Right cardiac atrium (tissue), 5 donors: ENCODE measurements at regions not wholly inside any gene's neighbourhood (a gene's known extent, or its start where the extent isn't known, plus 50 kb on each side); places are given as distances from the start of the nearest gene placed in this dataset.

ENCODE experiments used
- ATAC-seq, 2 donors: fragments of 200-7000 bp; cut with Tn5 transposase; one replicate each; pipeline versions ENCODE4 v1.8.0 to v1.9.1; 2020; ENCODE audit warnings: moderate library complexity in 2 of 2, mild to moderate bottlenecking in 1 of 2
- DNase-seq, 3 donors: peaks; one replicate each; pipeline ENCODE4 v3.0.0-alpha.2; 2020
- H3K27ac ChIP-seq: one replicate; pipeline ENCODE4 v1.5.1; 2013; ENCODE audit warnings: mild to moderate bottlenecking, low read length, control low read depth, moderate library complexity
- H3K27me3 ChIP-seq: one replicate; pipeline ENCODE4 v1.6.1; 2013; ENCODE audit not compliant: control insufficient read depth, insufficient read depth
- H3K4me1 ChIP-seq: one replicate; pipeline ENCODE4 v1.6.1; 2013; ENCODE audit warnings: low read length; ENCODE audit not compliant: control insufficient read depth, insufficient read depth
- H3K4me3 ChIP-seq: one replicate; pipeline ENCODE4 v1.5.1; 2013; ENCODE audit warnings: low read length, control low read depth
- H3K9me3 ChIP-seq: one replicate; pipeline ENCODE4 v1.6.1; 2013; ENCODE audit warnings: low read length; ENCODE audit not compliant: control insufficient read depth
- WGBS: extraction: QIAGEN DNeasy Blood & Tissue Kit; methylation state at CpG from one replicate; pipeline ENCODE4 v1.1.7; 2013; 5-methylcytosine and 5-hydroxymethylcytosine counted together
- intact Hi-C, 4 donors: fragments of 100-400 bp; cut with DNase I; formaldehyde crosslinking; loops; one replicate each; pipeline versions ENCODE4 v1.11.0 to v1.14.0; 2022 to 2023
- donor health status: healthy with polysubstance abuse.
- donor health status: DM: no; HTN: yes; CAD: no.
- donor health status: DM: no; HTN: no; CAD: no.
- donor health status: DM: no; HTN: yes; CAD: no; lungs with severe emphysema.
- donor health status: DM: yes; HTN: yes; CAD: no.

DNA sequence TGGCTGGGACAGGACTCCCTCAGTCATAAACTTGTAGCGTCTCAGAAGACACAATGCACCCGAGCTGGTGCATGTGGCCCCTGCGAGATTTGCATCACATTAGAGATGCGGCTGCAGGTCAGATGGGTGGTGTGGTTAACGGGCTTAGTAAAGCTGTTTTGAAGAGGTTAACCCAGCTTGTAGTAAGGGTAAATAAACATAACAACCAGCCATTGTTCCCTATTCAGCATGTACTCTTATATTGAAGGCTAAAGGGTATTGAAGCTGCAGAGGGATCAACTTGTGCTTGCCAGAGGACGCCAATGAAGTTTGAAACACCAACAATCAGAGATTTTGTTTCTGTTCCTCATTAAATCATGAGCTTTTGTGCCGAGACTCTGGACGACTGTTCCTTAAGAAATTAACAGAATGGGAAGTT, 79.4 kb downstream of the ZIC5 start:
- intact Hi-C loops = no loop called here
- WGBS = 66% methylated on average over 8 of the region's 8 CpGs
- Histone ChIP-seq H3K27ac (no peak overlapping the region), H3K9me3 (no peaks in the 10 kb centered on the region), H3K27me3 (no peaks in the 10 kb centered on the region), H3K4me3 (no peak overlapping the region), H3K4me1 (peaks cover 2% of the 10 kb centered on the region)
- ATAC-seq = no peak
- DNase-seq = no peak

DNA sequence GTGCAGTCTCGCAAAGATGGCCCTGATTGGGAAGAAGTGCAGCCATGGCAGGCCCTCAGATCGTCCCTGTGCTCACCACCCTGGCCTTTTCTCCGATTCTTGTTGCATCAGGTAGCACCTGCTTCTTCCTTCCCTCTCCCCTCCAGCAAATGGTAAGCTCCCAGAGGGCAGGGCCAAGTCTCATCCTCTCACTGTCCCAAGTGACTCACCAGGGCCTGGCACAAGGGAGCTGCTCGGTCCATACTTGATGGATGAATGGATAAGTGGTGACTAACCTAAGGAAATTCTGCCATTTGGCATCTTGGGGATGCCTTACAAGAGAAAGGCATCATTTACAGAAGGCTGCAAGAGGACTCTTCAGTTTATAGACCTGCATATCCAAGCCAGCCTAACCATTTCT, 84.9 kb downstream of the ZIC5 start:
- H3K27me3 ChIP-seq = no peaks in the 10 kb centered on the region
- H3K27ac ChIP-seq = no peak overlapping the region
- 92% methylated on average over 4 of the region's 4 CpGs for WGBS
- H3K4me1 ChIP-seq = no peaks in the 10 kb centered on the region
- intact Hi-C loops = no loop called here
- DNase-seq (no peak), ATAC-seq (no peak)
- no peaks in the 10 kb centered on the region for H3K9me3 ChIP-seq
- no peak overlapping the region for H3K4me3 ChIP-seq

DNA sequence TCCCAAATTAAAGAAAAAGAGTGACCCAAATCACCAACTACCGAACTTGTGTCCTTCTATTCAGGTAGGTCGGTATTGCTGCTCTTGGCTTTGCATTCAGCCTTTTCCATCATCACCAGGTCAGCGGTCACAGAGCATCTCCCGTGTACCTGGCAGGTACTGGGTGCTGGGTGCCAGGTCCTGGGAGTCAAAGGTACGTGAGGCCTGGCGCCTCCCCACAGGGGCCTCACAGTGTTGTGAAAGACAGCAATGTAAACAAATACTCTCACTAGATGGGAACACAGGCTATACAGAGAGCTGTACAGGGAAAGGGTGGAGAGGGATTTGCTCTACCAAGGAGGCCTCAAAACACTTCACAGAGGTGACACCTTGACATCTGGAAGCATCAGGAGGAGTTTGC, 86.7 kb downstream of the ZIC5 start:
- H3K27me3 ChIP-seq = no peaks in the 10 kb centered on the region

DNA sequence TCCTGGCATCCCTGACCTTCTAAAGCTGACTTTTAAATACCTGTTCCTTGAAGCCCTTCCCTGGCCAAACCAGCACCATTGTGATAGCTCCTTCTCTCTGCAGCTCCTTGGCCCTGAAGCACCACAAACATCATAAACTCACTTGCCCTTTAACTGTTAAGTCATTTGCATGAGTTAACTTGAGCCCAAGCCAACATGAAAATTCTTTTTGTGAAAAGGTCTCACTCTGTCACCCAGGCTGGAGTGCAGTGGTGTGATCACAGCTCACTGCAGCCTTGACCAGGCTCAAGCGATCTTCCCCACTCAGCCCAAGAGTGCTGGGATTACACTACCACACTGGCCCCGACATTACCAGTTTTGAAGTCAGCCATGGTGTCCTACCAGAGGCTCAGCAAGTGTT, 87.8 kb downstream of the ZIC5 start:
- no peak for ATAC-seq
- DNase-seq = no peak
- no peak overlapping the region for H3K4me3 ChIP-seq
- WGBS = 80% methylated on average over 2 of the region's 2 CpGs
- no peaks in the 10 kb centered on the region for H3K27me3 ChIP-seq
- H3K4me1 ChIP-seq = no peaks in the 10 kb centered on the region
- no peaks in the 10 kb centered on the region for H3K9me3 ChIP-seq
- H3K27ac ChIP-seq = no peak overlapping the region
- intact Hi-C loops = no loop called here

More for the DNA sequence above, 86.7 kb downstream of the ZIC5 start:
- Histone ChIP-seq H3K27ac (no peak overlapping the region), H3K9me3 (no peaks in the 10 kb centered on the region), H3K4me3 (no peak overlapping the region), H3K4me1 (no peaks in the 10 kb centered on the region)
- intact Hi-C loops = no loop called here
- 80% methylated on average over 6 of the region's 6 CpGs for WGBS
- no peak for DNase-seq
- no peak for ATAC-seq

DNA sequence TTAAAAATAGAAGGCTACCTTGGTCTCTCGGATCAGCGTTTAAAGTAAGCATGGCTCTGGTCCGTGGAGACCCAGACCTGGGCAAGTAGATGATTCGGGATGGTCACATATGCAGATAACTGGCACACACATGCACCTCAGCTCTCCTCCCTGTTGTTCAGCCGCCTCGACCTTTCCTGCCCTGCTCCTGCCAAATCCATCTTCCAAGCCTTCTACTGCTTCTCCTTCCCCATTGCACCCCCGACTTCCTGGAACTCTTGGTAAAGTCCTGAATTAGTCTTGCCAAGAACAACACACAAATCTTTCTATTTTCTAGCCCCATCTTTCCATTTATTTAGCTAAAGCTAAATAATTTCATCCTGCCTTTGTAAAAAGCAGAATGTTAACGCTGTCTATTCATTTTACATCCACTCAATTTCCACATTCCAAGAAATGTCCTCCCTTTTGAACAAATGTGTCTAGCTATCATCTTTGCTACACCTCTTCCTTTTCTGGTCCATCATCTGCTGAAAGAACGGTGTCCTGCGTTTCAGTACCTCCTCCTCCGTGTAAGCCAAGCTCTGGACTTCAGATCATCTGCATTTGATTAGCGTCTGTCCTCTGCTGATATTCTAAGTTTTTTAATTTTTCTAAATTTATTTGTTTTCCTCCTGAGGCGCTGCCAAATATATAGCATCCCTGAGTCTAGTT, 92.5 kb downstream of the ZIC5 start:
- no peak for DNase-seq
- H3K9me3 ChIP-seq = no peaks in the 10 kb centered on the region
- intact Hi-C loops = no loop called here
- no peaks in the 10 kb centered on the region for H3K4me1 ChIP-seq
- no peak overlapping the region for H3K4me3 ChIP-seq
- no peak overlapping the region for H3K27ac ChIP-seq
- WGBS = 60% methylated on average over 13 of the region's 13 CpGs
- ATAC-seq = no peak
- H3K27me3 ChIP-seq = no peaks in the 10 kb centered on the region

DNA sequence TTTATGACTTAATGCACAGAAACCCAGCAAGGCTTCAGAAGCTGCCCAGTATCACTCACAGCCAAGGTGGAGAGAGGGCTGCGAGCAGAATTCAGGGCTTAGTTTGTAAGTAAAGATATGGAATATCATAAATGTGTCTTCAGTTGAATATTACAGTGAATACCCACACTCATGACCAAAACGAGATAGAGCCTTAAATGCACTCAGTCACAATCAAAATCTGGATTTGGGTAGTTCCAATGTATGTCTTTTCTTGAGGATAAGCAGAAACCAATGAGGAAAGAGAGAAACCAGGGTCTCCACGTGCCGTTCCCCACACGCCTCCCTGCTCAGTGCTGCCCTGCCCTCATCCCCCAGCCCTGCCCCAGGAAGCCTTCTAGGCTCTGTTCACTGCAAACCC, 94.9 kb downstream of the ZIC5 start:
- ATAC-seq (no peak), DNase-seq (no peak)
- Histone ChIP-seq H3K27me3 (no peaks in the 10 kb centered on the region), H3K4me1 (no peaks in the 10 kb centered on the region), H3K9me3 (no peaks in the 10 kb centered on the region), H3K4me3 (no peak overlapping the region), H3K27ac (no peak overlapping the region)
- intact Hi-C loops = no loop called here
- WGBS = 88% methylated on average over 5 of the region's 5 CpGs

DNA sequence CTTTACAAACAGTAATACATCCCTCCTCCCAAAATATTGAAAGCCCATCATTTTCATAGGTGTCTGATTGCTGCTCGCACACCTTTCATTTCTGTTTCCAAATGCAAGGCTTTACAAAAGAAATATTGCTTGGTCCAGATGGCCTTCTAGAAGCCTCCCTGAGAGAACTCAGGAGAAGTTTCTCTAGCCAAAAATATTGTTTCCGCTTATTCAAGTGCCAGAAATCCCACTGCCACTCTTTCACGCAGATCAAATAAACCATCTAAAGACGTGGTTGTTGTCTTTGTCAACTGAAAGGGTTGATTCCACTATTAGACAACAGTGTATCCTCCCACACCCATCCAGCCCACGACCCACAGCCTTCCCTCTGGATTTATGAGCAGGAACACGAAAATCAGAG, 96.2 kb downstream of the ZIC5 start:
- WGBS = 86% methylated on average over 6 of the region's 6 CpGs
- DNase-seq (no peak), ATAC-seq (no peak)
- intact Hi-C loops = no loop called here
- no peak overlapping the region for H3K4me3 ChIP-seq
- H3K27me3 ChIP-seq = no peaks in the 10 kb centered on the region
- no peak overlapping the region for H3K27ac ChIP-seq
- H3K9me3 ChIP-seq = no peaks in the 10 kb centered on the region
- no peaks in the 10 kb centered on the region for H3K4me1 ChIP-seq

DNA sequence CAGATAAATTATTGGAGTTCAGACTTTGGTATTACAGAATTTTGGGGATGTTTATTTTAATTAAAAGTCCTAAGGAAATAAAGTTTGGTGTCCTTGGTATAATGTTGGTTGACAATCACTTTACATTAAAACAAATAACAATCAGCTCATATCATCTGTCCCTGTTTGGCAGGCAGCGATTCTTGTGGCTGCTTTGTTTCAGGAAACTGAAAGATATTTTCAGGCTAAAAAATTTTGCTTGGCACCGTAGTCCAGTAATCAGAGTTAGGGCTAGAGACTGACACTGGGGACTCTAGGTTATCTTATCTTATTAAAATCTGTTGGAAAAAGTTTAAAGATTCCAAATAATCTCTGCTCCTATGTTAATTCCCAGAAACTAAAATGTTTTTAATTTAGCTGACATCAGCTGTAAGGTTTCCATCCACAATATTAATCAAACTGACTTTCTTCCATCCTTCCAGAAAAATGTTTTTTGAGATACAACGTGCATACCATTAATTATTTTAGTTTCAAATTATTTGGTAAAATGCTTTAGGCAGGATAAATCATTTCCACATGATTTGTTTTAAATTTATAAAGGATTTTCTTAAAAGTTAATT, 97.6 kb downstream of the ZIC5 start:
- no peak for DNase-seq
- WGBS = 51% methylated on average over 3 of the region's 3 CpGs
- H3K4me1 ChIP-seq = no peaks in the 10 kb centered on the region
- intact Hi-C loops = no loop called here
- H3K4me3 ChIP-seq = no peak overlapping the region
- no peaks in the 10 kb centered on the region for H3K27me3 ChIP-seq
- no peak for ATAC-seq
- H3K27ac ChIP-seq = no peak overlapping the region
- no peaks in the 10 kb centered on the region for H3K9me3 ChIP-seq

DNA sequence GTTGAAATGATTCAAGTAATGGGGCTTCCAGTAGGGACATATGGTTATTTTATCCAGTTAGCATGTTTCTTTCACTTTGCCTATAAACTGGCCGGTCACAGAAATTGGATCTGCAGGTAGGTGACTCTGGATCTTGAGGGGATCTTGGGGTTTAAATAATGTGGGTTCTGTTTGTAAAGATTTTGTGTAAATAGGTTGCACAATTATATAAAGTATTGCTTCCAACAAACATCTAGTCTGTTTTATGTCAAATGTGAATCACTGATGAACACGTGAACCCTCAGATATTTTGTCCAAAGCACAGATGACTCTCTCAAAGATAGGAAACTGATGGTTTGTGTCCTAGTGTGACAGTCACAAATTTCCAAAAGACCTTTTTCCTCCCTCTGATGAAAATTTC, 98.4 kb downstream of the ZIC5 start:
- Histone ChIP-seq H3K9me3 (no peaks in the 10 kb centered on the region), H3K27me3 (no peaks in the 10 kb centered on the region), H3K4me3 (no peak overlapping the region), H3K4me1 (no peaks in the 10 kb centered on the region), H3K27ac (no peak overlapping the region)
- intact Hi-C loops = no loop called here
- DNase-seq = no peak
- ATAC-seq = no peak
- 86% methylated on average over 2 of the region's 2 CpGs for WGBS

DNA sequence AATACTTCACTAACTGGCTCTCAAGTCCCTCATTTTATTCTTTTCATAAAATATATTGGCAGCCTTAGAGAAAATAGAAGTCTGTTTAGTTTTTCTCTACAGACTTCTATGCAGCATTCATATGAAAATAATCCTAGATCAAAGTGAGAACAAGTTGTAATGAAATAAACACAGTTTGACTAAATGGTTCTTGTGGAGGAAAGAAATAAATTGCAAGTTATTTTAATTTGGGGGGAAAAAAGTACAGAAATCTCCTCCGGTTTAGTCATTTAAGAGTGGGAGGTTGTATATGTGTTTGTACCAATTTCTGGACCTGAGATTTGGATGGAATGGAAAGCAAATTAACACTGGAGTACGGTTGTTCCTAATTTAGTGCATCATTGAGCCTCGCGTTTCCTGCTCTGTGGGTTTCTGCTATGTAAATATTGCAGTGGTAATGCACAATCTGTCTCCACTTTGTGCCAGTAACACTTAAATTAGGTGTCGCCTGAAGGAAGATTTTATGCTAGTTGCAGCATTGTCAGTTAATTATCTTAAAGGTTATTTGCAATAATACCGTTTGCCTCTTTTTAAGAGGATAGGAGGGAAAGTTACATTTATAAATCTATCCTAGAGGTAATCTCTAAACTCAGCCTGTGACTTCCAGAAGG, 100.2 kb downstream of the ZIC5 start:
- DNase-seq = no peak
- no peaks in the 10 kb centered on the region for H3K27me3 ChIP-seq
- no peaks in the 10 kb centered on the region for H3K4me1 ChIP-seq
- no peak overlapping the region for H3K4me3 ChIP-seq
- no peak for ATAC-seq
- 76% methylated on average over 6 of the region's 6 CpGs for WGBS
- H3K9me3 ChIP-seq = no peaks in the 10 kb centered on the region
- H3K27ac ChIP-seq = no peak overlapping the region
- intact Hi-C loops = no loop called here

DNA sequence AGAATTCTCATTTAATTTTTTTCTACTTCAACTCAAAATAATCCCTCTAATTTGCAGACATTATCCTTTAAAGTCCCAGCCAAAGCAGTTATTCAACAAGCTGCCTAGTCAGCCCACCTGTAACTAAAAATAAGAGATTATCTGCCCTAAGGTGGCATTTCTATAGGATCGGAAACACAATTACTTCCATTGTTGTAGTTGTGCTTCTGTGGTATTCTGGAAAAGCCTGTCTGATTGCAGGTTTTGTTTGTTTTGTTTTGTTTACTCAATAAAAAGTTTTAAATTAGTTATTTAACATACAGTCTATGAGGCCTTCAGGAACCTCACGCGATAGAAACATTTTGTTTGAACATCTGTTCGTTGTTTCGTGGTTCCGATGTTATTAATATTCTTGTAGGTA, 101.0 kb downstream of the ZIC5 start:
- Histone ChIP-seq H3K4me3 (no peak overlapping the region), H3K27ac (no peak overlapping the region), H3K27me3 (no peaks in the 10 kb centered on the region), H3K9me3 (no peaks in the 10 kb centered on the region), H3K4me1 (no peaks in the 10 kb centered on the region)
- DNase-seq = no peak
- intact Hi-C loops = no loop called here
- no peak for ATAC-seq
- 97% methylated on average over 6 of the region's 6 CpGs for WGBS
